Panc1 (cell line): ENCODE measurements at regions not wholly inside any gene's neighbourhood (a gene's known extent, or its start where the extent isn't known, plus 50 kb on each side); places are given as distances from the start of the nearest gene placed in this dataset.
A peak's percentile ranks its signal among the peaks of the same experiment; 100 is the strongest.

Experiments used
- ATAC-seq: fragments of 200-7000 bp; cut with Tn5 transposase; 2 replicates; pipeline ENCODE4 v1.9.1; 2020; ENCODE audit warnings: mild to moderate bottlenecking, moderate library complexity
- BruUV-seq: library from RNA; stranded (reverse); fragments of 400-500 nt; replicated peaks from 2 replicates; lab custom pipeline; 2021; lab: Mats Ljungman, UMichigan
- CTCF ChIA-PET: fragments of 300-600 bp; sonication (Branson Sonifier 250); formaldehyde crosslinking; loops from one replicate; lab custom pipeline; 2022; ENCODE audit warnings: antibody characterized with exemption; lab: Charles Lee
- POLR2A ChIA-PET: fragments of 300-600 bp; sonication (Branson Sonifier 250); formaldehyde crosslinking; loops from one replicate; lab custom pipeline; 2022; ENCODE audit warnings: antibody characterized with exemption; lab: Charles Lee
- DNase-seq: peaks from one replicate; pipeline ENCODE4 v3.0.0-alpha.2; 2010; ENCODE audit warnings: low read depth, low spot score
- H3K27ac ChIP-seq: 2 replicates; pipeline ENCODE4 v1.5.1; 2011; ENCODE audit warnings: mild to moderate bottlenecking, low read length, inconsistent platforms
- H3K27me3 ChIP-seq: fragments of 200-500 bp; sonication (Bioruptor generic); 2 replicates; pipeline ENCODE4 v1.6.0; 2014; ENCODE audit warnings: low read length, inconsistent platforms; ENCODE audit not compliant: control insufficient read depth, insufficient read depth
- H3K36me3 ChIP-seq: fragments of 200-500 bp; sonication (Bioruptor generic); 2 replicates; pipeline ENCODE4 v1.5.1; 2014; ENCODE audit warnings: inconsistent platforms, mild to moderate bottlenecking, low read length, moderate library complexity; ENCODE audit not compliant: control insufficient read depth, insufficient read depth
- H3K4me1 ChIP-seq: 2 replicates; pipeline ENCODE4 v1.5.1; 2011; ENCODE audit warnings: inconsistent platforms, mild to moderate bottlenecking, low read length, moderate library complexity; ENCODE audit not compliant: control insufficient read depth, insufficient read depth
- H3K4me3 ChIP-seq, 2 experiments: 2 replicates each; pipeline ENCODE4 v1.5.1; 2011 to 2012; ENCODE audit warnings: low read depth in 2 of 2, low read length in 2 of 2, mild to moderate bottlenecking in 2 of 2, inconsistent platforms in 1 of 2, moderate library complexity in 1 of 2
- H3K9me3 ChIP-seq: fragments of 200-500 bp; sonication (Bioruptor generic); 2 replicates; pipeline ENCODE4 v1.5.1; 2014; ENCODE audit warnings: low read depth, mild to moderate bottlenecking, inconsistent platforms, low read length, moderate library complexity; ENCODE audit not compliant: control insufficient read depth, insufficient read depth
- POLR2AphosphoS5 ChIP-seq: IDR thresholded peaks from 2 replicates; pipeline ENCODE4 v1.6.1; 2012; ENCODE audit warnings: mild to moderate bottlenecking, low read depth, low read length, moderate library complexity
- SIN3A ChIP-seq: IDR thresholded peaks from 2 replicates; pipeline ENCODE4 v1.6.1; 2012; ENCODE audit warnings: low read depth, mild to moderate bottlenecking, low read length, moderate library complexity, borderline replicate concordance; ENCODE audit not compliant: insufficient read depth
- TCF7L2 ChIP-seq: IDR thresholded peaks from 2 replicates; pipeline ENCODE4 v1.6.1; 2011; ENCODE audit warnings: mild to moderate bottlenecking, low read depth, low read length, inconsistent platforms
- in situ Hi-C: cut with HindIII; loops from 2 replicates; pipeline ENCODE4 v1.10.0; 2016; ENCODE audit warnings: low sequenced_read_pairs, low pct_unique_long_range_greater_than_20kb
- intact Hi-C: fragments of 100-400 bp; cut with micrococcal nuclease; formaldehyde crosslinking; loops from one replicate; pipeline ENCODE4 v1.10.0; 2022; ENCODE audit not compliant: unreplicated experiment
- TF ChIP-seq, protein P1 (sequence below), 2 experiments: IDR thresholded peaks; 2 replicates each; pipeline ENCODE4 v1.6.1; 2011 to 2012; ENCODE audit warnings: low read depth in 2 of 2, control low read depth in 1 of 2, low read length in 1 of 2, mild to moderate bottlenecking in 1 of 2, moderate library complexity in 1 of 2; ENCODE audit not compliant: insufficient read depth in 1 of 2
- TF ChIP-seq, protein P2 (sequence below): fragments of 450-650 bp; IDR thresholded peaks from 2 replicates; pipeline ENCODE4 v1.5.1; 2017; ENCODE audit warnings: mild to moderate bottlenecking

DNA sequence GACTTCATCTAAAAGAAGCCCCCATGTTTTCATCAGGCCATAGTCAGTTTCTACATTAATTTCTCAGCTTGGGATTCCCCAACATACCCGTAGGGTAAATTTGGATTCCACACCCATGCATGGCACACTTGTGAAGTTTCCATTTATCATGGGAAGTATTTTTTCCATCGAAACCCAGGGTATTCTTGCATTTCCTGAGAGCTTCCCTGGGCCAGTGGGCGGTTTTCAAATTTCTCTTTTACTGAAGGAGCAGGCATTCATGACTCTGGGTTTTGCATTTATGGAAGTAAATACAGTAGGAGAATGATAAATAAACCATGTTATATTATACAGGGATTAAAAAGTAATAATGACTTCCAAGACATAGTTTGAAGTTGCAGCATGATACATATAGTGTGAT, 93.0 kb upstream of the MAP3K1 start:
- no peaks in the 10 kb centered on the region for H3K9me3 ChIP-seq
- no peaks in the 10 kb centered on the region for H3K36me3 ChIP-seq
- in situ Hi-C loops (no loop called here), intact Hi-C loops (no loop called here)
- TF ChIP-seq, protein P1, sequence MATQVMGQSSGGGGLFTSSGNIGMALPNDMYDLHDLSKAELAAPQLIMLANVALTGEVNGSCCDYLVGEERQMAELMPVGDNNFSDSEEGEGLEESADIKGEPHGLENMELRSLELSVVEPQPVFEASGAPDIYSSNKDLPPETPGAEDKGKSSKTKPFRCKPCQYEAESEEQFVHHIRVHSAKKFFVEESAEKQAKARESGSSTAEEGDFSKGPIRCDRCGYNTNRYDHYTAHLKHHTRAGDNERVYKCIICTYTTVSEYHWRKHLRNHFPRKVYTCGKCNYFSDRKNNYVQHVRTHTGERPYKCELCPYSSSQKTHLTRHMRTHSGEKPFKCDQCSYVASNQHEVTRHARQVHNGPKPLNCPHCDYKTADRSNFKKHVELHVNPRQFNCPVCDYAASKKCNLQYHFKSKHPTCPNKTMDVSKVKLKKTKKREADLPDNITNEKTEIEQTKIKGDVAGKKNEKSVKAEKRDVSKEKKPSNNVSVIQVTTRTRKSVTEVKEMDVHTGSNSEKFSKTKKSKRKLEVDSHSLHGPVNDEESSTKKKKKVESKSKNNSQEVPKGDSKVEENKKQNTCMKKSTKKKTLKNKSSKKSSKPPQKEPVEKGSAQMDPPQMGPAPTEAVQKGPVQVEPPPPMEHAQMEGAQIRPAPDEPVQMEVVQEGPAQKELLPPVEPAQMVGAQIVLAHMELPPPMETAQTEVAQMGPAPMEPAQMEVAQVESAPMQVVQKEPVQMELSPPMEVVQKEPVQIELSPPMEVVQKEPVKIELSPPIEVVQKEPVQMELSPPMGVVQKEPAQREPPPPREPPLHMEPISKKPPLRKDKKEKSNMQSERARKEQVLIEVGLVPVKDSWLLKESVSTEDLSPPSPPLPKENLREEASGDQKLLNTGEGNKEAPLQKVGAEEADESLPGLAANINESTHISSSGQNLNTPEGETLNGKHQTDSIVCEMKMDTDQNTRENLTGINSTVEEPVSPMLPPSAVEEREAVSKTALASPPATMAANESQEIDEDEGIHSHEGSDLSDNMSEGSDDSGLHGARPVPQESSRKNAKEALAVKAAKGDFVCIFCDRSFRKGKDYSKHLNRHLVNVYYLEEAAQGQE (IDR thresholded peaks at IDR 0.05; ENCODE audit: insufficient read depth in 1 of 2, low read depth in 2 of 2, low read length in 1 of 2), result no peak
- TF ChIP-seq POLR2AphosphoS5, result no peak
- TF ChIP-seq SIN3A, result no peak
- peaks cover 24% of the 10 kb centered on the region for H3K27me3 ChIP-seq
- ChIA-PET POLR2A (no interaction called here), CTCF (no interaction called here)
- DNase-seq, result no peak
- BruUV-seq, result no TSS peak
- no peaks in the 10 kb centered on the region for H3K4me1 ChIP-seq
- H3K4me3 ChIP-seq, result no peak overlapping the region
- no peak for ATAC-seq
- H3K27ac ChIP-seq, result no peak overlapping the region

DNA sequence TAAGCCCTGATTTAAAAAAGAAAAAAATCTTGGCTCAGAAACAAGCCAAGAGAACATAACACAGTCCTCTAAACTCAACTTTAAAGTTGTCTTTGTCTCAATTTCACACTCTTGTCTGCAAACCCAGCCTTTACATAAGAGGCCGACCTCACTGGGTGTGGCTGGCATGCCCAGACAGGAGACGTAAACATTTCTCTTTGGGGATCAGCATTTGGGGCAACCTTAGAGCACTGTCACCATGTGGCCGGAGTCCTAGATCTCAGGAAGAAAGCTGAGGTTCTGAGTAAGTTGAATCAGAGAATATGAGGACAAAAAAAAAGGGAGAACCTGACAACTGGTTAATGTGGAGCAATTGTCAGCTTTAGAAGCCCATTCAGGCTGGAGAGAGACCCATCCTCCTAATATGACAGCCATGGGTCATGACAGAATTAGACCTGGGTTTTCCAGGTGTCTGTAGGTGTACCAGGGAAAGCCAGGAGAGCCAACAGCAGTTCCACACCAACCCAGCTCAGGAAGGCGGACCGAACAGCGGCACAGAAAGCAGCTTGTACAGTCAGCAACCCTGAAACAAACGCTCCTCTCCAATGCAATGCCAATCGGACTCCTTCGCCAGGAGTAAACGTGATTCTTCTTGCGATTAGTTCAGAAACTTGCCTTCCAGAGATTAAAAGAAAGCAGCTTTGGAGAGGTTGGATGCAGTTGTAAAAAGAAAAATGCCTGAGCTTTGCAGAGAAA, 97.9 kb upstream of the MAP3K1 start:
- no peaks in the 10 kb centered on the region for H3K36me3 ChIP-seq
- ChIA-PET POLR2A (no interaction called here), CTCF (no interaction called here)
- peaks cover 19% of the 10 kb centered on the region for H3K27me3 ChIP-seq
- H3K4me1 ChIP-seq, result no peaks in the 10 kb centered on the region
- no peaks in the 10 kb centered on the region for H3K9me3 ChIP-seq
- TF ChIP-seq, protein P2, sequence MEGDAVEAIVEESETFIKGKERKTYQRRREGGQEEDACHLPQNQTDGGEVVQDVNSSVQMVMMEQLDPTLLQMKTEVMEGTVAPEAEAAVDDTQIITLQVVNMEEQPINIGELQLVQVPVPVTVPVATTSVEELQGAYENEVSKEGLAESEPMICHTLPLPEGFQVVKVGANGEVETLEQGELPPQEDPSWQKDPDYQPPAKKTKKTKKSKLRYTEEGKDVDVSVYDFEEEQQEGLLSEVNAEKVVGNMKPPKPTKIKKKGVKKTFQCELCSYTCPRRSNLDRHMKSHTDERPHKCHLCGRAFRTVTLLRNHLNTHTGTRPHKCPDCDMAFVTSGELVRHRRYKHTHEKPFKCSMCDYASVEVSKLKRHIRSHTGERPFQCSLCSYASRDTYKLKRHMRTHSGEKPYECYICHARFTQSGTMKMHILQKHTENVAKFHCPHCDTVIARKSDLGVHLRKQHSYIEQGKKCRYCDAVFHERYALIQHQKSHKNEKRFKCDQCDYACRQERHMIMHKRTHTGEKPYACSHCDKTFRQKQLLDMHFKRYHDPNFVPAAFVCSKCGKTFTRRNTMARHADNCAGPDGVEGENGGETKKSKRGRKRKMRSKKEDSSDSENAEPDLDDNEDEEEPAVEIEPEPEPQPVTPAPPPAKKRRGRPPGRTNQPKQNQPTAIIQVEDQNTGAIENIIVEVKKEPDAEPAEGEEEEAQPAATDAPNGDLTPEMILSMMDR, result no peak
- TF ChIP-seq, protein P1 (IDR thresholded peaks at IDR 0.05; ENCODE audit: insufficient read depth in 1 of 2, low read depth in 2 of 2, low read length in 1 of 2), result no peak
- no peak for TF ChIP-seq POLR2AphosphoS5
- TF ChIP-seq SIN3A, result no peak
- no peak for TF ChIP-seq TCF7L2
- DNase-seq (no peak), ATAC-seq (no peak; the same call in 1 of the 2 replicates)
- H3K4me3 ChIP-seq, result 0 out of 4 replicates have a peak overlapping the region, but pooled peaks of 1 of the 2 experiments have one; percentile 2
- intact Hi-C loops (no loop called here), in situ Hi-C loops (no loop called here)
- BruUV-seq, result no TSS peak
- no peak overlapping the region for H3K27ac ChIP-seq
